ENCODE measurements at regions not wholly inside any gene's neighbourhood (a gene's known extent, or its start where the extent isn't known, plus 50 kb on each side); places are given as distances from the start of the nearest gene placed in this dataset.

DNA sequence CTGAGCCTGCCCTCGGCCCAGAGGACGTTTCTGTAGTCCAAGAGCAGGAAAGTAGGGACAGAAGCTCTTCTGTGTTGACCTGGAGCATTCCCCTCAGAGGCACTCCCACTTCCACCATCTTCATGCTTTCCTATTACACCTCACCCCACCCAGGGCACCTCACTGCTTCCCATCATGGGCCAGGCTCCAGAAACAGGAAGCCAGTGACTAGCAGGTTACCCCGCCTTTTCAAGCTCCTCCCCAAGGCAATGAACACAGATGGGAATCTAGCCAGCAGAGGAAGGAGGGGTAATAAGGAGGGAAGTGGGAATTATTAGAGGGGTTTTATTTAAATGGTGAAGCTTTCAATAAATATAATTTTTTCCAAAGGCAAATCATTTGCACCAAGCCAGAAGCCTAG lies 308.8 kb upstream of the MGAT5 start:
- H3K4me3 Mint-ChIP-seq = no peak overlapping the region
- DNase-seq = no peak
- peaks cover 7% of the 10 kb centered on the region for H3K27me3 Mint-ChIP-seq (ENCODE audit: insufficient read depth)
- peaks cover 21% of the 10 kb centered on the region for H3K4me1 Mint-ChIP-seq (ENCODE audit: low read depth)
- H3K27ac Mint-ChIP-seq = no peak overlapping the region
- H3K36me3 Mint-ChIP-seq (ENCODE audit: low read depth) = no peaks in the 10 kb centered on the region
- H3K9me3 Mint-ChIP-seq = no peaks in the 10 kb centered on the region
- TF ChIP-seq, protein P1, sequence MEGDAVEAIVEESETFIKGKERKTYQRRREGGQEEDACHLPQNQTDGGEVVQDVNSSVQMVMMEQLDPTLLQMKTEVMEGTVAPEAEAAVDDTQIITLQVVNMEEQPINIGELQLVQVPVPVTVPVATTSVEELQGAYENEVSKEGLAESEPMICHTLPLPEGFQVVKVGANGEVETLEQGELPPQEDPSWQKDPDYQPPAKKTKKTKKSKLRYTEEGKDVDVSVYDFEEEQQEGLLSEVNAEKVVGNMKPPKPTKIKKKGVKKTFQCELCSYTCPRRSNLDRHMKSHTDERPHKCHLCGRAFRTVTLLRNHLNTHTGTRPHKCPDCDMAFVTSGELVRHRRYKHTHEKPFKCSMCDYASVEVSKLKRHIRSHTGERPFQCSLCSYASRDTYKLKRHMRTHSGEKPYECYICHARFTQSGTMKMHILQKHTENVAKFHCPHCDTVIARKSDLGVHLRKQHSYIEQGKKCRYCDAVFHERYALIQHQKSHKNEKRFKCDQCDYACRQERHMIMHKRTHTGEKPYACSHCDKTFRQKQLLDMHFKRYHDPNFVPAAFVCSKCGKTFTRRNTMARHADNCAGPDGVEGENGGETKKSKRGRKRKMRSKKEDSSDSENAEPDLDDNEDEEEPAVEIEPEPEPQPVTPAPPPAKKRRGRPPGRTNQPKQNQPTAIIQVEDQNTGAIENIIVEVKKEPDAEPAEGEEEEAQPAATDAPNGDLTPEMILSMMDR (IDR thresholded peaks at IDR 0.05) = no peak

DNA sequence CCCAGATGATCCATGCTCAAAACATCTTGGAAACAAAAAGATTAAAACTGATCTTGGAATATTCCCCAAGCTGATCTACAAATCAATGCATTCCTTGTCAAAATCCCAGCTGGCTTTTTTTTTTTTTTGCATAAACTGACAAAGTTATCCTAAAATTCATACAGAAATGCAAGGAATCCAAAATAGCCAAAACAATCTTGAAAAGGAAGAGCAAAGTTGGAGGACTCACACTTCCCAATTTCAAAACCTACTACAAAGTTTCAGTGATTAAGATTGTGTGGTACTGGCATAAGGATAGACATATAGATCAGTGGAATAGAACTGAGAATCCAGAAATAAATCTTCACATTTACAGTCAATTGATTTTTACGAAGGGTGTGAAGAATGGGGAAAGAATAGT lies 306.8 kb upstream of the MGAT5 start:
- H3K4me3 Mint-ChIP-seq = no peak overlapping the region
- H3K36me3 Mint-ChIP-seq (ENCODE audit: low read depth) = no peaks in the 10 kb centered on the region
- DNase-seq = no peak
- no peaks in the 10 kb centered on the region for H3K9me3 Mint-ChIP-seq
- peaks cover 9% of the 10 kb centered on the region for H3K27me3 Mint-ChIP-seq (ENCODE audit: insufficient read depth)
- H3K4me1 Mint-ChIP-seq (ENCODE audit: low read depth) = peaks cover 17% of the 10 kb centered on the region
- H3K27ac Mint-ChIP-seq = no peak overlapping the region
- TF ChIP-seq, protein P1 (IDR thresholded peaks at IDR 0.05) = no peak

DNA sequence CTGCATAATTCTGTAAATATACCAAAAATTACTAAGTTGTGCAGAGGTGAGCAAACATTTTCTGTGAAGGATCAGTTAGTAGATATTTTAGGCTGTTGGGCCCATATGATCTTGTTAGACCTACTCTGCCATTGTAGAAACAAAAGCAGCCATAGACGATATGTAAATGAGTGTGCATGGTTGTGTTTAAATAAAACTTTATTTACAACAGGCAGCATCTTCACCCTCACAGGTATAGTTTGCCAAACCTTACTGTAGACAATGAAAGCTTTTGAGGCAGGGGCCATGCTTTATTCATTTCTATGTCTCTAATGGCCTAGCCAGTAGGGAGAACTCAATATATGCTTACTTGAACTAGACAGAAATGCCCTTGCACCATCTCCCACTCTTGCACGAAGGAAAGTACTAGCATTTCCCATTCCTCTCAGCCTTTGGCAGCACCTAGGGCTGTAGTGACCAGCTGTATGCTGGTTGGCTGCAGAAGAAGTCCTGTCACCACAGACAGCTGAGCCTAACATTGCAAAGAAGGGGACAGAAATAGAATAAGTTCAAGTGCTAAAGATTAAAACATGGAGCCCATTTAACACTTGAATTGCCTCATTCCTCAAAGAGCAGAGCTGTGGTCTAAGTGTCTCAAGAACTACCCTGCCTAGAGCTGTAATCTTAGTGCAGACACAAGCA lies 305.1 kb upstream of the MGAT5 start:
- TF ChIP-seq, protein P1 (IDR thresholded peaks at IDR 0.05) = no peak
- Mint-ChIP-seq H3K27me3 (ENCODE audit: insufficient read depth) (peaks cover 3% of the 10 kb centered on the region; the same call in 1 of the 2 replicates), H3K4me1 (ENCODE audit: low read depth) (peaks cover under 1% of the 10 kb centered on the region; the same call in 1 of the 2 replicates)

DNA sequence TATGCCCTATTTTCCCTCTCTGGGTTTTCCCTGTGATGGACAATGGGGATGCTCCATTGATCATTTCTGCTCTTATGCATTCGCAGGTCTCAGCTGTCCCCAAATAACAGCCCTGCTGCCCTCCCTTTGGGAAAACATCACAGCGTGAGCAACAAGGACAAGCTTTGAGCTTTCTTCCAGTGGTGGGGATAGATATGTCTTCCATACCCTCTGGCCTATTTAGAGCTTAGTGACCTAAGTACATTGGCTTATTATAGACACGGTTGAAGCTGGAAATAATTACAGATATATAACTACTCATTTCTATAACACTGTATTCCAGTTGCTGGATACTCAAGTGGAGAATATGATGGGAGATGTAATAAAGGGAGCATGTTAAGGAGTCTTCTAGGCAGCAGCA lies 304.3 kb upstream of the MGAT5 start:
- no peaks in the 10 kb centered on the region for H3K4me1 Mint-ChIP-seq (ENCODE audit: low read depth)

More for the DNA sequence above, 305.1 kb upstream of the MGAT5 start:
- Mint-ChIP-seq H3K36me3 (ENCODE audit: low read depth) (no peaks in the 10 kb centered on the region), H3K27ac (no peak overlapping the region), H3K9me3 (no peaks in the 10 kb centered on the region), H3K4me3 (no peak overlapping the region)
- no peak for DNase-seq

DNA sequence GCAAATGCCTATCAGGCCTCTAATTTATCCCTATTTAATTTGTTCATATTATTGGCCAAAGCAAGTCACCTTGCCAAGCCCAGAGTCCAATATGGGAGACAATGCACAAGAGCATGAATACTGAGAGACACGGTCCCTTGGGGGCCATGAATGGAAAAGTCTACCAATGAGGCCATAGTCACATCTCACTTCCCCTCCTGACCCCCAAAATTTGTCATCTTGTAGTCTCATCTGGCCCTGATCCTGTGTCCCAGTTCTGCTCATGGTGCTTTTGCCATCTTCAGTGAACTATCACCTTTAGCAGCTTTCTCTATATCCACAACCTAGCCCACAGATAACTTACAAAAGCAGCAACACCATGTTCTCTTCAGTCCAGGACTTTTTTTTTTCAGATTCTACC lies 302.7 kb upstream of the MGAT5 start:
- TF ChIP-seq, protein P1 (IDR thresholded peaks at IDR 0.05) = no peak
- Mint-ChIP-seq H3K9me3 (no peaks in the 10 kb centered on the region), H3K36me3 (ENCODE audit: low read depth) (no peaks in the 10 kb centered on the region), H3K4me1 (ENCODE audit: low read depth) (peaks cover under 1% of the 10 kb centered on the region; the same call in 1 of the 2 replicates), H3K4me3 (no peak overlapping the region), H3K27ac (no peak overlapping the region), H3K27me3 (ENCODE audit: insufficient read depth) (peaks cover 2% of the 10 kb centered on the region; the same call in 1 of the 2 replicates)
- DNase-seq = no peak

More for the DNA sequence above, 304.3 kb upstream of the MGAT5 start:
- DNase-seq = no peak
- H3K27ac Mint-ChIP-seq = no peak overlapping the region
- H3K4me3 Mint-ChIP-seq = no peak overlapping the region
- no peaks in the 10 kb centered on the region for H3K9me3 Mint-ChIP-seq
- TF ChIP-seq, protein P1 (IDR thresholded peaks at IDR 0.05) = no peak
- H3K36me3 Mint-ChIP-seq (ENCODE audit: low read depth) = no peaks in the 10 kb centered on the region
- H3K27me3 Mint-ChIP-seq (ENCODE audit: insufficient read depth) = peaks cover 2% of the 10 kb centered on the region; the same call in 1 of the 2 replicates
